H7 (cell line): ENCODE measurements at regions not wholly inside any gene's neighbourhood (a gene's known extent, or its start where the extent isn't known, plus 50 kb on each side); places are given as distances from the start of the nearest gene placed in this dataset.

ENCODE experiments used
- DNase-seq: peaks from one replicate; pipeline ENCODE4 v3.0.0; 2012
- H3K27me3 ChIP-seq: 2 replicates; pipeline ENCODE4 v1.6.0; 2011; ENCODE audit warnings: mild to moderate bottlenecking, low read length; ENCODE audit not compliant: control insufficient read depth, insufficient read depth
- H3K36me3 ChIP-seq: replicated peaks from 2 replicates; pipeline ENCODE4 v1.5.1; 2011; ENCODE audit warnings: low read length; ENCODE audit not compliant: control insufficient read depth, insufficient read depth
- H3K4me3 ChIP-seq: 2 replicates; pipeline ENCODE4 v1.5.1; 2011; ENCODE audit warnings: low read depth, mild to moderate bottlenecking, control low read depth, low read length, moderate library complexity; ENCODE audit not compliant: insufficient read depth

DNA sequence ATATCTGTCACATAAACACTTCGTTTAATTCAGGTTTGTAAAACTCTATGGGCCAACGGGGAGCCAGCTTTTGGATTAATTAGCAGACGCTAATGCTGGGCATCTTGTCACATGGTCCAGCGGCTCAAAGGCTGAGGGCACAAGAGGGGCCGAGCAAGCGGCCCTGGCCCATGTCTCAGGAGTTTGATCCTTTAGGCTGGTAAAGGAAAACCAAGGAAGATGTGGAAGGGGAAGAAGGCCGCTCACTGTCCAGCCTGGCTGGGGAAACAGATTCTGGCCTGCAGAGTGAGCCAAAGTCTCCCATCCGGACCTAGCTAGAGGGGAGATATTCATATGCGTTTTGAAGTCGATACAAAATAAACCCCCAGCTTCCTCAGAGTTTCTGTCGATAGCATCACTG is 248.6 kb upstream of the SIX2 start:
- DNase-seq = peak; percentile 38
- Histone ChIP-seq H3K4me3 (no peak overlapping the region), H3K27me3 (no peaks in the 10 kb centered on the region), H3K36me3 (no peaks in the 10 kb centered on the region)

DNA sequence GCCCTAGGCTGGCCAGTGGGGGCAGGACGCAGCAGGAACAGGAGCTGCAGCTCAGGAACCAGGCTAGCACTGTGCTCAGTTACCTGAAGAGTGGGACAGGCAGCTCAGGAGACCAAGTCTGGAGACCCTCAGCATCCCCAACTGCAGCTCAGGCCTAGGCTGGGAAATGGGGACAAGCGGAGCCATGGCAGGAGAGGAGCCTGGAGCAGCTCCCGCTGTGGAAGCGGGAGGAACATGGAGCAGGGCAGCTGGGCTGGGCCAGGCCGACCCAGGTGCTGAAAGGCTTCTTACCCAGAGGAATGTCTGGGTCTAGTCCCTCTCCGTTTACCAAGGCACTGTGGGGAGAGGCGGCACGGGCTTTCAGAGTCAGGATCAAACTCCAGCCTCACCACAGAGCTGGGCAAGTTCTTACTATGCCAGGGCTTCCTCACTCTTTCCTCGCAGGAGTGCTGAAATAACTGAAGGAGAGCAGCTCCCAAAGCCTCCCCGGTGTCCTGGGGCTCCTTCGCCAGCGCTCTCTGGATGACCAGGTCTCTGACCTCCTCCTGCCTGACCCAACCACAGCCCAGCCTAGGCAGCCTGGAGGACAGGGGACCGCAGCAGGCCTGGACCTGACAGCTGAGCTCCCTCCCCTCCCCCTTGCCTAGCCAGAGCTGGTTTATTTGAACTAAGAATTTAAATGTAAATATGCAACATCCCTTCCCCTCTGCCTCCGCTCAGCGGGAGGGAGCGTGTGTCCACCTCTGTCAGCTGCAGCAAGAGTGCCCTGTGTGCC is 247.8 kb upstream of the SIX2 start:
- H3K36me3 ChIP-seq = no peaks in the 10 kb centered on the region
- peak; percentile 80 for DNase-seq
- H3K27me3 ChIP-seq = no peaks in the 10 kb centered on the region
- H3K4me3 ChIP-seq = no peak overlapping the region

DNA sequence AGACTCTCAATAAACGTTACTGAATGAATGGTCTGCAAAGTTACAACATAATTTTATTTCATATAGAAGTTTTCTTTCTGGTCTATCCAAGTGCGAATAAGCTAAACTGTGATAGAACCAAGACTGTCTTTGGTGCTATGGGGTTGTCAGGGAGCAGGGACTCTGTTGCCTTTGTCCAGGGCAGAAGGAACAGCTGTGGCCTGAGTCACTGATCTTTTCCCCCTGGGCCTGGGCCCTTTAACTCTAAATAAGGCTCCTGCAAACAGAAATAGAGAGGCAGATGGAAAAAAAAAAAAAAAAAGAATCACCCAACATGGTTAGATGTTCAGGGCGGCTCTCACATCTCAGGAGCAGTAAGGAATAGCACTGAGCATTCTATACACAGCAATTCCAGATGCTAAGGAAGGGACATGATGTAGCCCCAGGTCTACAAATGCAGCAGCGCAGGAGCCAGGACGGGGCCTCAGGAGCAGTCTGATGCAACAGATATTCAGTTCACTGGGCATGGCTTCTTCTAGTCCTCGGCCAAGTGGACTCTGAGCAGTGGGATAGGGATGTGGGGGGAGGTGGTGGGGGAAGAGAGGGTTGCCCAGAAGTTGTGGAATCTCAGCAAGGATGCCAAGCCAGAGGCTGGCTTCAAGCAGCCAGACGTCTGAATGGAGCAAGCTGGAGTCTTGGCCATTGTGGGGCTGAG is 247.1 kb upstream of the SIX2 start:
- no peak for DNase-seq
- H3K4me3 ChIP-seq = no peak overlapping the region
- no peaks in the 10 kb centered on the region for H3K27me3 ChIP-seq
- H3K36me3 ChIP-seq = no peaks in the 10 kb centered on the region

- Histone ChIP-seq H3K4me3 (no peak overlapping the region), H3K27me3 (no peaks in the 10 kb centered on the region), H3K36me3 (no peaks in the 10 kb centered on the region)
- DNase-seq = no peak
Observed at GRCh38 chr2:45255563-45255962, 246.3 kb upstream of the SIX2 start.

DNA sequence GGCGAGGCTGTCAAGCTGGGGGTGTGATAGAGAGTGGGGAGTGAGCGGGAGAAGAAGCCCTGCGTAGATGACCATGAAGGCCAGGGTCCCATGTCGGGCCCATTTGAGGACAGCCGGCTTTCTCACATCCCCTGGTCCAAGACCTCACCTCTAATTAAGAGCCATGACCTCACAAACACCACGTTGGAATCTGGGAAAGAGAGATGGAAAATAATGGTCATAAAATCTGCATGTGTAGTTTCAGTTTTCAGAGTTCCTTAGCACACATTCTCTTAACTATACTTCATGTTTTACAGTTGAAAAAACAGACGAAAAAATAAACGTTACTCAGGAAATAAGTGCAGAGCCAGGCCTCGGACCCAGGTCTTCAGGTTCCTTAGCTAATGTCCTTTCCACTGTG is 244.8 kb upstream of the SIX2 start:
- Histone ChIP-seq H3K4me3 (no peak overlapping the region), H3K27me3 (no peaks in the 10 kb centered on the region), H3K36me3 (no peaks in the 10 kb centered on the region)
- no peak for DNase-seq

- no peak for DNase-seq
- H3K27me3 ChIP-seq = no peaks in the 10 kb centered on the region
- H3K36me3 ChIP-seq = no peaks in the 10 kb centered on the region
- no peak overlapping the region for H3K4me3 ChIP-seq
Observed at GRCh38 chr2:45253151-45253550, 243.9 kb upstream of the SIX2 start.

GRCh38 chr2:45250176-45250575 is 240.9 kb upstream of the SIX2 start:
- DNase-seq = no peak
- Histone ChIP-seq H3K36me3 (no peaks in the 10 kb centered on the region), H3K27me3 (no peaks in the 10 kb centered on the region), H3K4me3 (no peak overlapping the region)

GRCh38 chr2:45248214-45248613 is 239.0 kb upstream of the SIX2 start:
- Histone ChIP-seq H3K36me3 (no peaks in the 10 kb centered on the region), H3K27me3 (no peaks in the 10 kb centered on the region), H3K4me3 (no peak overlapping the region)
- no peak for DNase-seq

DNA sequence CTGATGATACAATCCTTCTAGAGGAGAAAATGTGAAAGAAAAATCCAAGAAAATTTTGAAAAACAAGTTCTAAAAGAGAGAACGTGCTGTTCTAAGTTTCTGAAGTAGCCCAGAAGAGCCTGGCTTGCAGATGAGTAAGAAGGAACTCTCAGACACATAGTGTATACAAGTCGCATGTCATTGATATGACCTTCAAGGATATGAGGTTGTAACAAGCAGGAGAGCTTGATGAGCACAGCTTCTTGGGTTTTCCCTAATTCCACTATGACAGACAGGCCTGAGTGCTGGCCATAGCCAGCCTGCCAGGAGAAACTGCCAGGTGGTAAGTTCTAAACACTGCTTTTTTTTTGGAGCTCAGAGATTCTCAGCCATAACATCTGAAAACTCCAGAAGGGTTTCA is 235.7 kb upstream of the SIX2 start:
- no peak for DNase-seq
- no peaks in the 10 kb centered on the region for H3K36me3 ChIP-seq
- no peak overlapping the region for H3K4me3 ChIP-seq
- no peaks in the 10 kb centered on the region for H3K27me3 ChIP-seq

DNA sequence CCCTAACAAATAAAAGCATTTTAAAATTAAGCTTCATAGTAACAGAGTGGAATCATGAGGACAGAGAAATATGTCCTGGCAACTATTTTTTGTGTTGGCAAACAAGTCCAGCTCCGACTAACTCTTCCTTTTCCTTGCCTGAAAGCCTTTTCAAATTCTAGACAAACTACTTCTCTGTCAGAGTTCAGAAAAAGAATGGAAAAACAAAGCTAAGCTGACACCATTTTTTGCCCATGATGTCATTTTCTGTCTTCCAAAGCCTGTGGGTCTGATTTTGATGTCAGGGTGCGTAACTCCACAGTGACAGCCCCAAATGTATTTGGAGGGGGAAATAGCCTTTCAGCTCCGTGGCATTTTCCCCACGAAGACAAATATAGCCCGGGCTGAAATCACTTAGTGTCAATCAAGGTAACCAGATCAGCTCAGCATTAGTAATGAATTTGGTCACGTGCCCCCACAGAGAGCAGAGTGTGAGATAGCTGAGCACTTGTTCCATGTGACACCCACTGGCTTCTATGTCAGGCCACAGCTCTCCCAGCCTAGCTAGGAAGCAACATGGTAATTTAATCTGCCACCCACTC is 233.0 kb upstream of the SIX2 start:
- Histone ChIP-seq H3K36me3 (no peaks in the 10 kb centered on the region), H3K27me3 (no peaks in the 10 kb centered on the region), H3K4me3 (no peak overlapping the region)
- DNase-seq = no peak

GRCh38 chr2:45241061-45241561 is 231.9 kb upstream of the SIX2 start:
- no peaks in the 10 kb centered on the region for H3K27me3 ChIP-seq
- no peak overlapping the region for H3K4me3 ChIP-seq
- DNase-seq = no peak
- H3K36me3 ChIP-seq = no peaks in the 10 kb centered on the region

GRCh38 chr2:45237850-45238542 is 228.7 kb upstream of the SIX2 start:
- H3K36me3 ChIP-seq = no peaks in the 10 kb centered on the region
- no peak for DNase-seq

GRCh38 chr2:45237128-45237527 is 227.9 kb upstream of the SIX2 start:
- Histone ChIP-seq H3K36me3 (no peaks in the 10 kb centered on the region), H3K4me3 (no peak overlapping the region), H3K27me3 (no peaks in the 10 kb centered on the region)
- no peak for DNase-seq

More at GRCh38 chr2:45237850-45238542, 228.7 kb upstream of the SIX2 start:
- H3K27me3 ChIP-seq = no peaks in the 10 kb centered on the region
- H3K4me3 ChIP-seq = no peak overlapping the region

DNA sequence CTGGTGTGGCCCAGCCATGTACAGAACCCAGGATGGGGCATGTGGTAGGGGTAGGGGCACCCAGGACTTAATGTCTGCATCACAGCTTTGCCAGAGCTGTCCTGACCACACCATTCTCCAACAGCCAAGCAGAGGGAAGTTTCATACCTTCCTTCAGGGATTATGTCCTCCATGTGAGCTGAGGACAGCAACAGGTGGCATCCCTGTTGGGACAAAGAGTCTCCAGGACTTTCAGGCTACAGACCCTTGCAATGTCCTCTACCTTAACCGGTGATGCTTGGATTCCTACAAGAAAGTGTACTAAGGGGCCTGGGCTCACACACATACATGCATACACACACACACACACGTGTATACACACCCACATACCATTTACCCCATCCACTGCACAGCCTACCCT is 227.0 kb upstream of the SIX2 start:
- Histone ChIP-seq H3K27me3 (no peaks in the 10 kb centered on the region), H3K36me3 (no peaks in the 10 kb centered on the region), H3K4me3 (no peak overlapping the region)
- DNase-seq = no peak
